Skeletal muscle tissue (tissue), 3 donors: ENCODE measurements at regions not wholly inside any gene's neighbourhood (a gene's known extent, or its start where the extent isn't known, plus 50 kb on each side); places are given as distances from the start of the nearest gene placed in this dataset.

Source experiments
- H3K27ac ChIP-seq: one replicate; pipeline ENCODE4 v1.7.0; 2013; ENCODE audit warnings: mild to moderate bottlenecking, low read depth, low read length, inconsistent platforms
- H3K27me3 ChIP-seq, 3 donors: one replicate each; pipeline ENCODE4 v1.7.0; 2013; ENCODE audit warnings: low read length in 3 of 3; ENCODE audit not compliant: control insufficient read depth in 3 of 3, insufficient read depth in 3 of 3
- H3K36me3 ChIP-seq, 3 donors: one replicate each; pipeline ENCODE4 v1.7.0; 2013; ENCODE audit warnings: low read length in 3 of 3; ENCODE audit not compliant: control insufficient read depth in 3 of 3, insufficient read depth in 3 of 3
- H3K4me1 ChIP-seq, 3 donors: one replicate each; pipeline ENCODE4 v1.7.0; 2013; ENCODE audit warnings: low read length in 3 of 3, mild to moderate bottlenecking in 3 of 3; ENCODE audit not compliant: control insufficient read depth in 3 of 3, insufficient read depth in 3 of 3
- H3K4me3 ChIP-seq, 3 donors: one replicate each; pipeline ENCODE4 v1.7.0; 2013; ENCODE audit warnings: low read length in 3 of 3
- H3K9ac ChIP-seq, 3 donors: one replicate each; pipeline ENCODE4 v1.7.0; 2013; ENCODE audit warnings: low read length in 3 of 3, mild to moderate bottlenecking in 3 of 3, moderate library complexity in 2 of 3, low read depth in 1 of 3
- H3K9me3 ChIP-seq, 3 donors: one replicate each; pipeline ENCODE4 v1.7.0; 2013; ENCODE audit warnings: low read length in 3 of 3; ENCODE audit not compliant: control insufficient read depth in 3 of 3
- donor health status: Osteomylitis.

GRCh38 chr20:6909608-6910007 is 142.1 kb downstream of the BMP2 start:
- Histone ChIP-seq H3K9me3 (no peaks in the 10 kb centered on the region), H3K27me3 (no peaks in the 10 kb centered on the region), H3K36me3 (no peaks in the 10 kb centered on the region), H3K4me1 (no peaks in the 10 kb centered on the region), H3K4me3 (no peak overlapping the region), H3K9ac (no peak overlapping the region), H3K27ac (no peak overlapping the region)

- H3K27ac ChIP-seq: no peak overlapping the region
- no peaks in the 10 kb centered on the region for H3K4me1 ChIP-seq
- H3K9me3 ChIP-seq: no peaks in the 10 kb centered on the region
- no peak overlapping the region for H3K9ac ChIP-seq
- H3K36me3 ChIP-seq: no peaks in the 10 kb centered on the region
- no peak overlapping the region for H3K4me3 ChIP-seq
- no peaks in the 10 kb centered on the region for H3K27me3 ChIP-seq
Measured at GRCh38 chr20:6914986-6915385, 147.5 kb downstream of the BMP2 start.

- no peak overlapping the region for H3K4me3 ChIP-seq
Measured at GRCh38 chr20:6916938-6917337, 149.5 kb downstream of the BMP2 start.

DNA sequence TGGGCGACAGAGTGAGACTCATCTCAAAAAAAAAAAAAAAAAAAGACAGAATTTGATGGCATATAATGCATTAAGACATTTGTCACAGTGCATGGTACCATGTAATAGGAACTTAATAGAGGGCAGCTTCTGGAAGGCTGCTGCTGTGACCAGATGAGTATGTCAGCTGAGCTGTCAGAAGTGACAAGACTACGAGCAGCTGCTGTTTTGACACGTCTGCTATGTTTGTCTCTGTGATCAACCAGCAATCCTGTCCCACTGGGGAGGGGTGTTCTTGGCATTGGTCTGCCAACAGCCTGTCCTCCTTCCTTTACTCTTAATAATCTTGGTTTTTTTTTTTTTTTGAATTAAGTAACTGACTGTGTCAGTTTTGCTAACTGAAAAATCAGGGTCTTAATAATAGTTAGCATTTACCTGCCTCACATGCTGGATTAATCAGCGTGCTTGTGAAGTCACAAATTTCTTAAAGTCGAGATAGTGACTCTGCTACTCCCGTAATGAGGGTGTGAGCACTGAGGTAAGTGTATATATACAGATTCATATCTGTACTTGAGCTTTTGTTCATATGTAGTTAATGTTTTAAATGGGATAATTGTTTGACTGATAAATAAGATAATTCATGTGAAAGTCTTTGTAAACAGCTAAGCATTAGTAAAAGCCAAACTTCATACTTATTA is 152.4 kb downstream of the BMP2 start:
- Histone ChIP-seq H3K27me3 (no peaks in the 10 kb centered on the region), H3K9ac (peak overlapping the region in 1 of 3 donors; percentile 25), H3K36me3 (no peaks in the 10 kb centered on the region), H3K9me3 (no peaks in the 10 kb centered on the region), H3K27ac (peak overlapping the region; percentile 62), H3K4me1 (peaks cover 0 to 4% (median 0%) of the 10 kb centered on the region in 3 donors), H3K4me3 (no peak overlapping the region)

More at GRCh38 chr20:6916938-6917337, 149.5 kb downstream of the BMP2 start:
- Histone ChIP-seq H3K36me3 (no peaks in the 10 kb centered on the region), H3K27me3 (no peaks in the 10 kb centered on the region), H3K4me1 (peaks cover 0 to 4% (median 0%) of the 10 kb centered on the region in 3 donors), H3K27ac (no peak overlapping the region), H3K9me3 (no peaks in the 10 kb centered on the region), H3K9ac (no peak overlapping the region)

GRCh38 chr20:6920991-6921613 is 153.6 kb downstream of the BMP2 start:
- H3K4me1 ChIP-seq: peaks cover 0 to 4% (median 0%) of the 10 kb centered on the region in 3 donors
- H3K27ac ChIP-seq: no peak overlapping the region
- no peaks in the 10 kb centered on the region for H3K9me3 ChIP-seq
- no peaks in the 10 kb centered on the region for H3K27me3 ChIP-seq
- no peak overlapping the region for H3K4me3 ChIP-seq
- H3K36me3 ChIP-seq: no peaks in the 10 kb centered on the region
- no peak overlapping the region for H3K9ac ChIP-seq

- no peaks in the 10 kb centered on the region for H3K9me3 ChIP-seq
- peaks cover 0 to 4% (median 0%) of the 10 kb centered on the region in 3 donors for H3K4me1 ChIP-seq
- no peak overlapping the region for H3K4me3 ChIP-seq
- H3K9ac ChIP-seq: no peak overlapping the region
- no peaks in the 10 kb centered on the region for H3K27me3 ChIP-seq
- H3K36me3 ChIP-seq: no peaks in the 10 kb centered on the region
- peak overlapping the region; percentile 16 for H3K27ac ChIP-seq
Measured at GRCh38 chr20:6921717-6922386, 154.4 kb downstream of the BMP2 start.

- H3K4me1 ChIP-seq: peaks cover 0 to 4% (median 0%) of the 10 kb centered on the region in 3 donors
- no peaks in the 10 kb centered on the region for H3K27me3 ChIP-seq
- H3K9ac ChIP-seq: no peak overlapping the region
- no peaks in the 10 kb centered on the region for H3K36me3 ChIP-seq
- no peaks in the 10 kb centered on the region for H3K9me3 ChIP-seq
- no peak overlapping the region for H3K4me3 ChIP-seq
- H3K27ac ChIP-seq: no peak overlapping the region
Measured at GRCh38 chr20:6924681-6925080, 157.2 kb downstream of the BMP2 start.

GRCh38 chr20:6925744-6926278 is 158.3 kb downstream of the BMP2 start:
- Histone ChIP-seq H3K27me3 (no peaks in the 10 kb centered on the region), H3K4me3 (no peak overlapping the region), H3K4me1 (peaks cover 0 to 4% (median 0%) of the 10 kb centered on the region in 3 donors), H3K9ac (no peak overlapping the region), H3K9me3 (no peaks in the 10 kb centered on the region), H3K36me3 (no peaks in the 10 kb centered on the region), H3K27ac (no peak overlapping the region)

DNA sequence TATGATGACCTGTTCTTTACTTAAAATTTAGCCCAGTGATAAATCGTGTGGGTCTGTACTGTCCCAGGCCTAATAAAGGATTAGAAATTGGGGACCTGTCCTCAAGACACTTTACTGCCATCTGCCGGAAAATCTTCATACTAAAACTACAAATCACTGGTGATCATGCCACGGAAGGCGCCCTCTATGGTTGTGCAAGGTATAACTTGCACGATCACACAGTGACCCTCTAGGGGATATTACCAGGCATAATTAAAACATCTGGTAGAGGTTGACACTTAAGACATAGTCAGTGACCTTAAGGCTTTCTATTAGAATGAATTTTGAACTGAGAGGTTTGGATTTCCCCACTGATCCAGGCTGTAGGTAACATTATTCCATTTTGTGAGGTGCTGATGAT is 172.6 kb downstream of the BMP2 start:
- Histone ChIP-seq H3K4me1 (no peaks in the 10 kb centered on the region), H3K9ac (no peak overlapping the region), H3K27ac (no peak overlapping the region), H3K36me3 (no peaks in the 10 kb centered on the region), H3K9me3 (no peaks in the 10 kb centered on the region), H3K27me3 (no peaks in the 10 kb centered on the region), H3K4me3 (no peak overlapping the region)

- Histone ChIP-seq H3K9me3 (no peaks in the 10 kb centered on the region), H3K27ac (no peak overlapping the region), H3K27me3 (no peaks in the 10 kb centered on the region), H3K9ac (no peak overlapping the region), H3K4me1 (no peaks in the 10 kb centered on the region), H3K4me3 (no peak overlapping the region), H3K36me3 (no peaks in the 10 kb centered on the region)
Measured at GRCh38 chr20:6940876-6941275, 173.4 kb downstream of the BMP2 start.
